SU-DHL-6 (cell line): ENCODE measurements at regions not wholly inside any gene's neighbourhood (a gene's known extent, or its start where the extent isn't known, plus 50 kb on each side); places are given as distances from the start of the nearest gene placed in this dataset.

Experiments
- H2AFZ ChIP-seq: fragments of 200-600 bp; sonication (generic); 2 replicates; pipeline ENCODE4 v1.6.1; 2014; ENCODE audit warnings: low read depth, mild to moderate bottlenecking, moderate library complexity, mixed read lengths, antibody characterized with exemption, low read length; ENCODE audit not compliant: severe bottlenecking
- H3F3A ChIP-seq: fragments of 200-600 bp; shearing (Covaris generic); 2 replicates; pipeline ENCODE4 v1.6.0; 2016; ENCODE audit warnings: antibody characterized with exemption, mild to moderate bottlenecking; ENCODE audit not compliant: insufficient read depth
- H3K27ac ChIP-seq: fragments of 200-600 bp; sonication (generic); 2 replicates; pipeline ENCODE4 v1.5.1; 2016; ENCODE audit warnings: low read depth, mild to moderate bottlenecking, low read length, moderate library complexity, mixed read lengths
- H3K27me3 ChIP-seq: fragments of 200-600 bp; sonication (generic), shearing (Covaris generic); 2 replicates; pipeline ENCODE4 v1.6.0; 2014; ENCODE audit warnings: mild to moderate bottlenecking, low read length
- H3K36me3 ChIP-seq: fragments of 200-600 bp; sonication (generic); 2 replicates; pipeline ENCODE4 v1.6.1; 2014; ENCODE audit warnings: mild to moderate bottlenecking, low read length, mixed read lengths
- H3K4me2 ChIP-seq: fragments of 300-600, 200-600 bp; shearing (Covaris generic), sonication (generic); 2 replicates; pipeline ENCODE4 v1.6.0; 2014; ENCODE audit warnings: low read length, low read depth, mild to moderate bottlenecking; ENCODE audit not compliant: poor library complexity, severe bottlenecking
- H3K4me3 ChIP-seq: fragments of 200-600 bp; sonication (generic); 2 replicates; pipeline ENCODE4 v1.5.1; 2014; ENCODE audit warnings: antibody characterized with exemption, low read length, mild to moderate bottlenecking, mixed read lengths; ENCODE audit not compliant: insufficient read depth, poor library complexity, severe bottlenecking
- H3K79me2 ChIP-seq: fragments of 200-600 bp; sonication (generic); 2 replicates; pipeline ENCODE4 v1.6.1; 2014; ENCODE audit warnings: mild to moderate bottlenecking, low read length, moderate library complexity; ENCODE audit not compliant: insufficient read depth
- H3K9ac ChIP-seq: fragments of 200-600 bp; sonication (generic); 2 replicates; pipeline ENCODE4 v1.7.0; 2014; ENCODE audit warnings: mild to moderate bottlenecking, low read length
- H3K9me2 ChIP-seq: fragments of 200-600 bp; sonication (generic); replicated peaks from 2 replicates; pipeline ENCODE4 v1.6.1; 2014; ENCODE audit warnings: low read length; ENCODE audit not compliant: insufficient read depth
- H3K9me3 ChIP-seq: fragments of 200-600 bp; sonication (generic); 2 replicates; pipeline ENCODE4 v1.6.1; 2014; ENCODE audit warnings: low read length, mixed read lengths; ENCODE audit not compliant: insufficient read depth
- H4K20me1 ChIP-seq: fragments of 200-600 bp; sonication (generic); 2 replicates; pipeline ENCODE4 v1.6.1; 2014; ENCODE audit warnings: low read depth, mild to moderate bottlenecking, antibody characterized with exemption, low read length, moderate library complexity, mixed read lengths
- EZH2phosphoT487 ChIP-seq: fragments of 200-600 bp; sonication (generic), shearing (Covaris generic); conservative IDR thresholded peaks from 2 replicates; pipeline ENCODE4 v1.6.1; 2018; ENCODE audit warnings: mild to moderate bottlenecking, antibody characterized with exemption, low read length, moderate library complexity, mixed read lengths
- TF ChIP-seq, protein P1 (sequence below): fragments of 200-600 bp; sonication (generic); IDR thresholded peaks from one replicate; pipeline ENCODE4 v1.5.1; 2017; ENCODE audit warnings: antibody characterized with exemption, mild to moderate bottlenecking, low read length, moderate library complexity; ENCODE audit not compliant: insufficient read depth, poor library complexity, severe bottlenecking

- Histone ChIP-seq H3K4me3 (no peak overlapping the region), H3K27ac (no peak overlapping the region)
These were observed 288.4 kb downstream of the CAAP1 start for GRCh38 chr9:26604076-26604662.

DNA sequence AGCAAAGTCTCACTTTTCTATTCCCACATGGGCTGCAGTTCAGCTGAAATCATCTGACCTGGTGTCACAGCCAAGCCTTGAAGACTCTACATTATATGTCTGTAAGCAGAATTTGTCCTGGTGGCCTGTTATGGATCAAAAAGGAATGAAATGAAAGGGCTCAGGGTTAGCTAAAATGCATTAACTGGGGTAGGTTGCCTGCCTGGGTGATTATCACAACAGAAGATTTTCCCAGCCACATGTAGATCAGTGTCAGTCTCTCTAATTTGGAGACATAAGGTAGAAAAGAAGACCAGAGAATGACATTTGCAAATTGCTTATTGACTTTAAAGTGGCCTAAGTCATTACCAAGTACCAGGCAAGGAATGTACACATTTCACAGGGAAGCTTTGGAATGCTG lies 289.0 kb downstream of the CAAP1 start:
- Histone ChIP-seq H3K27ac (no peak overlapping the region), H3K9me2 (no peaks in the 10 kb centered on the region), H3K9ac (no peak overlapping the region), H3K4me3 (no peak overlapping the region), H3K27me3 (no peaks in the 10 kb centered on the region), H3K36me3 (no peaks in the 10 kb centered on the region), H3K9me3 (no peaks in the 10 kb centered on the region), H3F3A (no peaks in the 10 kb centered on the region), H2AFZ (no peak overlapping the region), H3K79me2 (no peaks in the 10 kb centered on the region), H3K4me2 (no peak overlapping the region), H4K20me1 (no peaks in the 10 kb centered on the region)
- TF ChIP-seq EZH2phosphoT487: no peak
- TF ChIP-seq, protein P1, sequence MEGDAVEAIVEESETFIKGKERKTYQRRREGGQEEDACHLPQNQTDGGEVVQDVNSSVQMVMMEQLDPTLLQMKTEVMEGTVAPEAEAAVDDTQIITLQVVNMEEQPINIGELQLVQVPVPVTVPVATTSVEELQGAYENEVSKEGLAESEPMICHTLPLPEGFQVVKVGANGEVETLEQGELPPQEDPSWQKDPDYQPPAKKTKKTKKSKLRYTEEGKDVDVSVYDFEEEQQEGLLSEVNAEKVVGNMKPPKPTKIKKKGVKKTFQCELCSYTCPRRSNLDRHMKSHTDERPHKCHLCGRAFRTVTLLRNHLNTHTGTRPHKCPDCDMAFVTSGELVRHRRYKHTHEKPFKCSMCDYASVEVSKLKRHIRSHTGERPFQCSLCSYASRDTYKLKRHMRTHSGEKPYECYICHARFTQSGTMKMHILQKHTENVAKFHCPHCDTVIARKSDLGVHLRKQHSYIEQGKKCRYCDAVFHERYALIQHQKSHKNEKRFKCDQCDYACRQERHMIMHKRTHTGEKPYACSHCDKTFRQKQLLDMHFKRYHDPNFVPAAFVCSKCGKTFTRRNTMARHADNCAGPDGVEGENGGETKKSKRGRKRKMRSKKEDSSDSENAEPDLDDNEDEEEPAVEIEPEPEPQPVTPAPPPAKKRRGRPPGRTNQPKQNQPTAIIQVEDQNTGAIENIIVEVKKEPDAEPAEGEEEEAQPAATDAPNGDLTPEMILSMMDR: no peak

More at GRCh38 chr9:26604076-26604662, 288.4 kb downstream of the CAAP1 start:
- Histone ChIP-seq H2AFZ (no peak overlapping the region), H3K27me3 (no peaks in the 10 kb centered on the region), H3F3A (no peaks in the 10 kb centered on the region), H3K9ac (no peak overlapping the region), H3K79me2 (no peaks in the 10 kb centered on the region), H3K36me3 (no peaks in the 10 kb centered on the region), H3K9me3 (no peaks in the 10 kb centered on the region), H3K9me2 (no peaks in the 10 kb centered on the region), H3K4me2 (no peak overlapping the region), H4K20me1 (no peaks in the 10 kb centered on the region)
- TF ChIP-seq, protein P1: no peak
- TF ChIP-seq EZH2phosphoT487: no peak

GRCh38 chr9:26597542-26598149 lies 295.0 kb downstream of the CAAP1 start:
- Histone ChIP-seq H3K9ac (no peak overlapping the region), H3F3A (no peaks in the 10 kb centered on the region), H2AFZ (no peak overlapping the region), H3K4me2 (no peak overlapping the region), H3K27me3 (no peaks in the 10 kb centered on the region), H3K79me2 (no peaks in the 10 kb centered on the region), H3K27ac (no peak overlapping the region), H4K20me1 (no peaks in the 10 kb centered on the region), H3K4me3 (no peak overlapping the region), H3K9me3 (no peaks in the 10 kb centered on the region), H3K36me3 (no peaks in the 10 kb centered on the region), H3K9me2 (no peaks in the 10 kb centered on the region)
- TF ChIP-seq, protein P1: no peak
- TF ChIP-seq EZH2phosphoT487: no peak
